ENCODE measurements at regions not wholly inside any gene's neighbourhood (a gene's known extent, or its start where the extent isn't known, plus 50 kb on each side); places are given as distances from the start of the nearest gene placed in this dataset.

DNA sequence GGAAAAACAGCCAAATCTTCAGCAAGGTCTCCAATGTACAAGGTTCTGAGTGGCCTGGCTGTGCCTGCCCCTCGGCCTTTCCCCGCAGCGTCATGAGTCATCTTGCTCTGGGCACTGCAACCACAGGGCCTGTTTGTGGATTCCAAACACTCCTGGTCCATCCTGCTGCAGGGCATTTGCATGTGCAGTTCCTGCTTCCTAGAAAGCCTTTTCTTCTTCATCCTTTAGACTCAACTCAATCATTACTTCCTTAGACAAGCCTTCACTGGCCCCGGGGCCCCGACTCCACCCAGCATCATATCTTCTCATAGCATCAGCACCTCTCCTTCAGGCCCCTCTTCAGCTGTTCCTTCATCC is 101.8 kb upstream of the EGLN3 start:
- TF ChIP-seq ZNF550 (CRISPR knock-in tag; IDR thresholded peaks at IDR 0.05; ENCODE audit: borderline replicate concordance) (no peak), FOSL2 (CRISPR knock-in tag; IDR thresholded peaks at IDR 0.05) (peak; percentile 98), HMG20A (CRISPR knock-in tag; IDR thresholded peaks at IDR 0.05; ENCODE audit: borderline replicate concordance) (peak; percentile 71)

Data from HepG2 (cell line).